CD14-positive monocyte (primary cell): ENCODE measurements at regions not wholly inside any gene's neighbourhood (a gene's known extent, or its start where the extent isn't known, plus 50 kb on each side); places are given as distances from the start of the nearest gene placed in this dataset.

Experiments used
- DNase-seq, 3 donors: peaks; one replicate each; pipeline ENCODE4 v3.0.0-alpha.2; 2011 to 2022
- H2AFZ ChIP-seq: 2 replicates; pipeline ENCODE4 v1.6.0; 2012; ENCODE audit warnings: mild to moderate bottlenecking, low read depth, low read length, inconsistent platforms; ENCODE audit not compliant: insufficient read depth, poor library complexity, severe bottlenecking
- H3K27ac ChIP-seq, 2 donors: 1 replicate in 1 of 2; 2 replicates in 1 of 2; pipeline ENCODE4 v1.5.1; 2012 to 2013; ENCODE audit warnings: low read length in 2 of 2, control low read depth in 1 of 2, inconsistent platforms in 1 of 2, low read depth in 1 of 2, mild to moderate bottlenecking in 1 of 2
- H3K27me3 ChIP-seq, 2 donors: one replicate each; pipeline versions ENCODE4 v1.6.0 to v1.6.1; 2011 to 2013; ENCODE audit warnings: low read length in 2 of 2; ENCODE audit not compliant: control insufficient read depth in 2 of 2, insufficient read depth in 2 of 2
- H3K36me3 ChIP-seq, 2 donors: replicated peaks in 1 of 2; 1 replicate in 1 of 2; 2 replicates in 1 of 2; pipeline versions ENCODE4 v1.5.1 to v1.6.1; 2012 to 2013; ENCODE audit warnings: low read length in 2 of 2, control low read depth in 1 of 2, inconsistent platforms in 1 of 2, mild to moderate bottlenecking in 1 of 2; ENCODE audit not compliant: insufficient read depth in 2 of 2, control insufficient read depth in 1 of 2
- H3K4me1 ChIP-seq, 2 donors: 1 replicate in 1 of 2; 2 replicates in 1 of 2; pipeline versions ENCODE4 v1.5.1 to v1.6.1; 2012 to 2013; ENCODE audit warnings: low read length in 2 of 2, control low read depth in 1 of 2, inconsistent platforms in 1 of 2, mild to moderate bottlenecking in 1 of 2, moderate library complexity in 1 of 2; ENCODE audit not compliant: insufficient read depth in 2 of 2, control insufficient read depth in 1 of 2
- H3K4me2 ChIP-seq: replicated peaks from 2 replicates; pipeline ENCODE3; 2012; ENCODE audit warnings: low read length, moderate library complexity, mild to moderate bottlenecking; ENCODE audit not compliant: poor library complexity, severe bottlenecking; ENCODE audit errors: extremely low read depth
- H3K4me3 ChIP-seq, 3 experiments: fragments of 200-600 bp in 1 of 3; sonication (generic) in 1 of 3; replicated peaks in 1 of 3; 1 replicate in 2 of 3; 2 replicates in 1 of 3; pipeline ENCODE4 v1.5.1; 2011 to 2013; ENCODE audit warnings: low read length in 3 of 3, mild to moderate bottlenecking in 3 of 3, control low read depth in 2 of 3, low read depth in 2 of 3, inconsistent platforms in 1 of 3, moderate library complexity in 1 of 3
- H3K79me2 ChIP-seq: 2 replicates; pipeline ENCODE4 v1.6.0; 2012; ENCODE audit warnings: mild to moderate bottlenecking, control low read depth, inconsistent platforms, low read length, moderate library complexity; ENCODE audit not compliant: insufficient read depth
- H3K9ac ChIP-seq: 2 replicates; pipeline ENCODE4 v1.6.0; 2017; ENCODE audit warnings: low read length, mild to moderate bottlenecking; ENCODE audit not compliant: insufficient read depth, poor library complexity, severe bottlenecking
- H3K9me3 ChIP-seq, 2 donors: replicated peaks in 1 of 2; 1 replicate in 1 of 2; 2 replicates in 1 of 2; pipeline versions ENCODE4 v1.5.1 to v1.6.1; 2012 to 2013; ENCODE audit warnings: low read length in 2 of 2, control low read depth in 1 of 2; ENCODE audit not compliant: control insufficient read depth in 1 of 2, insufficient read depth in 1 of 2
- H4K20me1 ChIP-seq: 2 replicates; pipeline ENCODE4 v1.6.0; 2012; ENCODE audit warnings: mild to moderate bottlenecking, low read length, control low read depth, moderate library complexity; ENCODE audit not compliant: insufficient read depth
- H3K27ac Mint-ChIP-seq, 7 donors: one replicate each; pipeline ENCODE4 v1.8.0; 2020; ENCODE audit warnings: mild to moderate bottlenecking in 7 of 7, mixed read lengths in 7 of 7, moderate library complexity in 6 of 7, inconsistent platforms in 2 of 7
- H3K27me3 Mint-ChIP-seq, 3 donors: one replicate each; pipeline ENCODE4 v1.8.0; 2021 to 2022; ENCODE audit warnings: low read depth in 3 of 3, mild to moderate bottlenecking in 3 of 3, mixed read lengths in 3 of 3, moderate library complexity in 3 of 3, inconsistent platforms in 1 of 3
- H3K36me3 Mint-ChIP-seq, 2 donors: one replicate each; pipeline ENCODE4 v1.8.0; 2020; ENCODE audit warnings: mixed read lengths in 2 of 2, inconsistent platforms in 1 of 2, mild to moderate bottlenecking in 1 of 2
- H3K4me1 Mint-ChIP-seq: one replicate; pipeline ENCODE4 v1.8.0; 2020; ENCODE audit warnings: mild to moderate bottlenecking, mixed read lengths
- H3K4me3 Mint-ChIP-seq, 2 donors: one replicate each; pipeline ENCODE4 v1.8.0; 2020; ENCODE audit warnings: mild to moderate bottlenecking in 2 of 2, mixed read lengths in 2 of 2, moderate library complexity in 1 of 2
- H3K9me3 Mint-ChIP-seq, 7 donors: one replicate each; pipeline ENCODE4 v1.8.0; 2020 to 2022; ENCODE audit warnings: mixed read lengths in 7 of 7, mild to moderate bottlenecking in 6 of 7, moderate library complexity in 6 of 7, inconsistent platforms in 2 of 7
- CTCF ChIP-seq: fragments of 200-600 bp; IDR thresholded peaks from one replicate; pipeline ENCODE4 v1.8.0; 2022; ENCODE audit warnings: antibody characterized with exemption, mild to moderate bottlenecking
- WGBS: methylation state at CpG from one replicate; pipeline ENCODE4 v1.1.5; 2013; ENCODE audit warnings: missing lambda C conversion rate; ENCODE audit not compliant: insufficient coverage; 5-methylcytosine and 5-hydroxymethylcytosine counted together
- intact Hi-C, 2 donors: fragments of 100-400 bp; cut with micrococcal nuclease; formaldehyde crosslinking; loops; one replicate each; pipeline versions ENCODE4 v1.15.0 to v1.15.1; 2023

DNA sequence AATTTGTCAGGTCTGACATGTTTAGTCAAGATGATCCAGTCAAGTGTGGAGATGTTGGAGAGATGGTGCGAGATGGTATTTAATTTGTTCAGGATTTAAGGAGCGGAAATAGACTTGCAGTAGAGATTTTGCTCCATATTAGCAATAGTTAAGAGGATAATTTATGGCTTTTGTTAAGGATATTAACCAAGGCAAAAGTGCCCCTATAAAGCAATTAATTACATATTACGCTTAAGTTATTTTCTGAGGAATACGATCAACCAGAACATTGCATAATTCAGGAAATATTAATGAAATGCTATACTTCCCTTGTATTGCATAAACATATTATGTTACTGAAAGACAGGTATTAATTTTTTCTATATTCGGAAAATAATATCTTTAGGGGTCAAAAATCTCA is 83.9 kb downstream of the ZIC1 start:
- Mint-ChIP-seq H3K4me3 (no peak overlapping the region), H3K9me3 (peaks cover 0 to 2% (median 0%) of the 10 kb centered on the region in 7 donors), H3K27ac (no peak overlapping the region), H3K36me3 (no peaks in the 10 kb centered on the region), H3K4me1 (no peaks in the 10 kb centered on the region), H3K27me3 (no peaks in the 10 kb centered on the region)
- Histone ChIP-seq H3K4me2 (no peak overlapping the region), H3K9ac (no peak overlapping the region), H4K20me1 (no peaks in the 10 kb centered on the region), H3K36me3 (no peaks in the 10 kb centered on the region), H3K4me3 (no peak overlapping the region), H3K79me2 (no peaks in the 10 kb centered on the region), H3K27ac (no peak overlapping the region), H2AFZ (no peak overlapping the region), H3K4me1 (no peaks in the 10 kb centered on the region), H3K27me3 (no peaks in the 10 kb centered on the region), H3K9me3 (no peaks in the 10 kb centered on the region)
- no peak for DNase-seq
- TF ChIP-seq CTCF, result no peak
- no CpG with 5 or more reads among the region's 5 CpGs for WGBS
- intact Hi-C loops, result no loop called here

DNA sequence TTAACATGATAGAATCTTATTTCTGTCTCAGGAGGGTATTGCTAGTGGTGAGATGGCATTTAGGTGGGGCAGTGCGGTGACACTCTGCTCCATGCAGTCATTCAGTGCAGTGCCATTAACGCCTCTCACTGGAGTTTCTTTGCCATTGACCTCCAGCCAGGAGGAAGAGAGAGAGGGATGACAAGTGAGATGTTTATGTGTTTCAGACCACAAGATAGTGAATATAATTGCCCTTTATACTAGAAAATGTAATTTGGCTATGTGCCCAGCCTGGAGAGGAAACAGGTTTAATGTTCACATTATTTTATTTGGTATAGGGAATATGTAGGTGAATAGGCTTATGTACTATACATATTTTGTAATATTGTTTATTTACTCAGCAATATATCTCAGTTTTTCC is 84.5 kb downstream of the ZIC1 start:
- Mint-ChIP-seq H3K27ac (no peak overlapping the region), H3K36me3 (no peaks in the 10 kb centered on the region), H3K4me3 (no peak overlapping the region), H3K9me3 (peaks cover 0 to 2% (median 0%) of the 10 kb centered on the region in 7 donors), H3K4me1 (no peaks in the 10 kb centered on the region), H3K27me3 (no peaks in the 10 kb centered on the region)
- TF ChIP-seq CTCF, result no peak
- H3K36me3 ChIP-seq, result no peaks in the 10 kb centered on the region
- no peaks in the 10 kb centered on the region for H3K4me1 ChIP-seq
- H4K20me1 ChIP-seq, result no peaks in the 10 kb centered on the region
- H3K27me3 ChIP-seq, result no peaks in the 10 kb centered on the region
- no peak overlapping the region for H3K4me3 ChIP-seq
- H3K4me2 ChIP-seq, result no peak overlapping the region
- intact Hi-C loops, result no loop called here
- no peaks in the 10 kb centered on the region for H3K79me2 ChIP-seq
- H3K27ac ChIP-seq, result no peak overlapping the region
- H3K9ac ChIP-seq, result no peak overlapping the region
- 83% methylated on average over 1 of the region's 2 CpGs for WGBS
- no peak overlapping the region for H2AFZ ChIP-seq
- no peak for DNase-seq
- no peaks in the 10 kb centered on the region for H3K9me3 ChIP-seq
